Mammary epithelial cell (primary cell): ENCODE measurements at regions not wholly inside any gene's neighbourhood (a gene's known extent, or its start where the extent isn't known, plus 50 kb on each side); places are given as distances from the start of the nearest gene placed in this dataset.

Source experiments
- CTCF ChIP-seq, 2 donors: IDR thresholded peaks in 1 of 2; conservative IDR thresholded peaks in 1 of 2; 2 replicates each; pipeline ENCODE4 v1.5.1; 2011 to 2012; ENCODE audit warnings: inconsistent platforms in 2 of 2, low read length in 2 of 2, mild to moderate bottlenecking in 2 of 2, control low read depth in 1 of 2, low read depth in 1 of 2; ENCODE audit not compliant: insufficient read depth in 1 of 2; ENCODE audit errors: extremely low read depth in 1 of 2
- EZH2 ChIP-seq: IDR thresholded peaks from 2 replicates; pipeline ENCODE4 v1.6.1; 2012; ENCODE audit warnings: low read length, inconsistent platforms, borderline replicate concordance

DNA sequence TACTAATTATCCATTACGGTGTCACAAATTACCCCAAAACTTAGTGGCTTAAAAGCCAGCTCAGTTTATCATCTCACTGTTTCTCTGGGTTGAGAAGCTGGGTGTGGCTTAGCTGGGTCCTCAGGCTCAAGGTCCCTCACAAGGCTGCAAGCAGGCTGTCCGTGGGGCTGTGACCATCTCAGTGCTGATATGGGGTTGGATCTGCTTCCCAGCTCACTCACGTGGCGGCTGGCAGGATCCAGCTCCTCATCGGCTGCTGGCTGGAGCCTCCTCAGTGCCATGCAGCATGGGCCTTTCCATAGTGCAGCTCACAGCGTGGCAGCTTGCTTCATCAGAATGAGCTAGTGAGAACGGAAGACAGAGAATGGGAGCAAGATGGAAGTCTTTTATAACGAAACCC is 128.5 kb upstream of the CPEB4 start:
- TF ChIP-seq CTCF (conservative IDR thresholded peaks at IDR 0.05 in 1 of 2, IDR thresholded peaks at IDR 0.05 in 1 of 2; ENCODE audit: extremely low read depth in 1 of 2, insufficient read depth in 1 of 2, low read depth in 1 of 2, low read length in 2 of 2) = no peak
- no peak for TF ChIP-seq EZH2
